Transverse colon (tissue), 4 donors: ENCODE measurements at regions not wholly inside any gene's neighbourhood (a gene's known extent, or its start where the extent isn't known, plus 50 kb on each side); places are given as distances from the start of the nearest gene placed in this dataset.

ENCODE experiments used
- EP300 ChIP-seq: sonication (generic); formaldehyde crosslinking; IDR thresholded peaks from one replicate; pipeline ENCODE4 v1.6.1; 2017; ENCODE audit warnings: antibody characterized with exemption, low read depth
- POLR2A ChIP-seq: fragments of 450-650 bp; IDR thresholded peaks from one replicate; pipeline ENCODE4 v1.6.1; 2016; ENCODE audit warnings: antibody characterized with exemption, mild to moderate bottlenecking, moderate library complexity
- POLR2AphosphoS5 ChIP-seq, 3 donors: sonication (generic); formaldehyde crosslinking; IDR thresholded peaks; one replicate each; pipeline ENCODE4 v1.6.1; 2016; ENCODE audit warnings: antibody characterized with exemption in 3 of 3
- TF ChIP-seq, protein P1 (sequence below), 5 experiments: fragments of 200-600 bp in 3 of 5; fragments of 450-650 bp in 2 of 5; sonication (generic) in 3 of 5; IDR thresholded peaks; 1 replicate in 2 of 5; 2 replicates in 3 of 5; pipeline ENCODE4 v1.5.1; 2016 to 2017; ENCODE audit warnings: antibody characterized with exemption in 5 of 5, inconsistent platforms in 3 of 5, mild to moderate bottlenecking in 2 of 5, moderate library complexity in 1 of 5

- TF ChIP-seq, protein P1, sequence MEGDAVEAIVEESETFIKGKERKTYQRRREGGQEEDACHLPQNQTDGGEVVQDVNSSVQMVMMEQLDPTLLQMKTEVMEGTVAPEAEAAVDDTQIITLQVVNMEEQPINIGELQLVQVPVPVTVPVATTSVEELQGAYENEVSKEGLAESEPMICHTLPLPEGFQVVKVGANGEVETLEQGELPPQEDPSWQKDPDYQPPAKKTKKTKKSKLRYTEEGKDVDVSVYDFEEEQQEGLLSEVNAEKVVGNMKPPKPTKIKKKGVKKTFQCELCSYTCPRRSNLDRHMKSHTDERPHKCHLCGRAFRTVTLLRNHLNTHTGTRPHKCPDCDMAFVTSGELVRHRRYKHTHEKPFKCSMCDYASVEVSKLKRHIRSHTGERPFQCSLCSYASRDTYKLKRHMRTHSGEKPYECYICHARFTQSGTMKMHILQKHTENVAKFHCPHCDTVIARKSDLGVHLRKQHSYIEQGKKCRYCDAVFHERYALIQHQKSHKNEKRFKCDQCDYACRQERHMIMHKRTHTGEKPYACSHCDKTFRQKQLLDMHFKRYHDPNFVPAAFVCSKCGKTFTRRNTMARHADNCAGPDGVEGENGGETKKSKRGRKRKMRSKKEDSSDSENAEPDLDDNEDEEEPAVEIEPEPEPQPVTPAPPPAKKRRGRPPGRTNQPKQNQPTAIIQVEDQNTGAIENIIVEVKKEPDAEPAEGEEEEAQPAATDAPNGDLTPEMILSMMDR (IDR thresholded peaks at IDR 0.05) = no peak
- TF ChIP-seq POLR2A (no peak), POLR2AphosphoS5 (IDR thresholded peaks at IDR 0.05) (no peak), EP300 (no peak)
Measured at GRCh38 chr5:58040044-58040443, 419.8 kb downstream of the PLK2 start.
